ENCODE measurements at regions not wholly inside any gene's neighbourhood (a gene's known extent, or its start where the extent isn't known, plus 50 kb on each side); places are given as distances from the start of the nearest gene placed in this dataset.

DNA sequence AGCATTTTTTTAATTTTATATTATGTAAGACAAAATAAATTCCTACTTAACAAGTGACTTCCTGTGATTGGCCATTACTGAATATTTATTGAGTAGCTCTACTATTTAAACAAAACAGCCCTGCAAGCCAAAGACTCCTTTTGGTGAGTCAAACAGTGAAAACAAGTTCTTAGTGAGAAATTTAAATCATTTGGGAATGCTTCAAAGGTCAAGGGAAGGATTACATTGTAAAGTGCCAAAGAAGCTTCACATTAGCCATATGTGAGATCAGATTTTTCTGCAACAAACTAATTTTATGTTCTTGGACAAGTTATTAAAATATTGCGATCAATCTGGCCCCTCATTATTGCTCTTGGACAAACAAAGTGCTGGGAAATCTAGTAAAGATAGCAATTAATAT, 795.4 kb upstream of the MGAT4C start:
- Histone ChIP-seq H4K20me1 (ENCODE audit: control insufficient read depth, insufficient read depth, low read length, poor library complexity, severe bottlenecking) (no peaks in the 10 kb centered on the region), H3K4me3 (ENCODE audit: control extremely low read depth in 1 of 5, extremely low read depth in 1 of 5, insufficient read depth in 1 of 5, low read depth in 2 of 5, low read length in 4 of 5) (no peak overlapping the region), H3K27ac (ENCODE audit: low read length in 2 of 2) (no peak overlapping the region), H3K4me2 (replicated peaks; ENCODE audit: low read depth, low read length, poor library complexity, severe bottlenecking) (no peak overlapping the region), H2AFZ (ENCODE audit: insufficient read depth, low read depth, low read length, poor library complexity, severe bottlenecking) (no peak overlapping the region), H3K27me3 (replicated peaks in 1 of 4; ENCODE audit: control extremely low read depth in 1 of 4, control insufficient read depth in 3 of 4, insufficient read depth in 4 of 4, low read length in 3 of 4) (no peaks in the 10 kb centered on the region), H3K36me3 (replicated peaks in 1 of 2; ENCODE audit: control extremely low read depth in 1 of 2, control insufficient read depth in 1 of 2, extremely low read depth in 1 of 2, insufficient read depth in 2 of 2, low read length in 1 of 2) (no peaks in the 10 kb centered on the region), H3K9ac (ENCODE audit: low read length) (no peak overlapping the region), H3K4me1 (ENCODE audit: control insufficient read depth in 2 of 2, insufficient read depth in 2 of 2, low read length in 2 of 2) (no peaks in the 10 kb centered on the region), H3K79me2 (ENCODE audit: control insufficient read depth, insufficient read depth, low read length) (no peaks in the 10 kb centered on the region), H3K9me3 (ENCODE audit: control extremely low read depth in 1 of 3, control insufficient read depth in 2 of 3, insufficient read depth in 1 of 3, low read length in 2 of 3) (no peaks in the 10 kb centered on the region)
- CTCF ChIA-PET: no interaction called here
- Mint-ChIP-seq H3K4me1 (no peaks in the 10 kb centered on the region), H3K27me3 (no peaks in the 10 kb centered on the region), H3K9me3 (ENCODE audit: insufficient read depth) (no peaks in the 10 kb centered on the region), H3K4me3 (no peak overlapping the region), H3K27ac (no peak overlapping the region)
- POLR2A ChIA-PET: no interaction called here
- no peak for TF ChIP-seq EZH2 (IDR thresholded peaks at IDR 0.05; ENCODE audit: borderline replicate concordance, insufficient read depth, low read depth, low read length, poor library complexity, severe bottlenecking)
- TF ChIP-seq, protein P1, sequence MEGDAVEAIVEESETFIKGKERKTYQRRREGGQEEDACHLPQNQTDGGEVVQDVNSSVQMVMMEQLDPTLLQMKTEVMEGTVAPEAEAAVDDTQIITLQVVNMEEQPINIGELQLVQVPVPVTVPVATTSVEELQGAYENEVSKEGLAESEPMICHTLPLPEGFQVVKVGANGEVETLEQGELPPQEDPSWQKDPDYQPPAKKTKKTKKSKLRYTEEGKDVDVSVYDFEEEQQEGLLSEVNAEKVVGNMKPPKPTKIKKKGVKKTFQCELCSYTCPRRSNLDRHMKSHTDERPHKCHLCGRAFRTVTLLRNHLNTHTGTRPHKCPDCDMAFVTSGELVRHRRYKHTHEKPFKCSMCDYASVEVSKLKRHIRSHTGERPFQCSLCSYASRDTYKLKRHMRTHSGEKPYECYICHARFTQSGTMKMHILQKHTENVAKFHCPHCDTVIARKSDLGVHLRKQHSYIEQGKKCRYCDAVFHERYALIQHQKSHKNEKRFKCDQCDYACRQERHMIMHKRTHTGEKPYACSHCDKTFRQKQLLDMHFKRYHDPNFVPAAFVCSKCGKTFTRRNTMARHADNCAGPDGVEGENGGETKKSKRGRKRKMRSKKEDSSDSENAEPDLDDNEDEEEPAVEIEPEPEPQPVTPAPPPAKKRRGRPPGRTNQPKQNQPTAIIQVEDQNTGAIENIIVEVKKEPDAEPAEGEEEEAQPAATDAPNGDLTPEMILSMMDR (IDR thresholded peaks at IDR 0.05): no peak
- ATAC-seq (ENCODE audit: low read depth): no peak
- intact Hi-C loops (cut with micrococcal nuclease): no loop called here
- no CpG with 5 or more reads among the region's 1 CpG for WGBS (ENCODE audit: insufficient coverage)
- no peak for DNase-seq

DNA sequence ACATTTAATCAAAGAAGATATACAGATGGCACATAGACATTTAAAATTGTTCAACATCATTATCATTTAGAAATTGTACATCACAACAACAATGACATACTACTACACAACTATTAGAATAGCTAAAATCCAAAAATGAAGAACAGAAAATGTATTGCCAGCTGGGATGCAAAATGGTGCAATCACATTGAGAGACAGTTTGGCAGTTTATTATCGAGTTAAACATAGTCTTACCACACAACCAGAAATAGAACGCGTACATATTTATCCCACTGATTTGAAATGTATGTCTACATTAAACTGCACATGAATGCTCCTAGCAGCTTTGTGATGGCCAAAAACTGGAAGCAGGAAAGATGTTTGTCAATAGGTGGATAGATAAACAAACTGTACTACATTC, 791.5 kb upstream of the MGAT4C start:
- Histone ChIP-seq H3K27ac (ENCODE audit: low read length in 2 of 2) (no peak overlapping the region), H3K36me3 (replicated peaks in 1 of 2; ENCODE audit: control extremely low read depth in 1 of 2, control insufficient read depth in 1 of 2, extremely low read depth in 1 of 2, insufficient read depth in 2 of 2, low read length in 1 of 2) (no peaks in the 10 kb centered on the region), H3K4me1 (ENCODE audit: control insufficient read depth in 2 of 2, insufficient read depth in 2 of 2, low read length in 2 of 2) (no peaks in the 10 kb centered on the region), H2AFZ (ENCODE audit: insufficient read depth, low read depth, low read length, poor library complexity, severe bottlenecking) (no peak overlapping the region), H3K4me3 (ENCODE audit: control extremely low read depth in 1 of 5, extremely low read depth in 1 of 5, insufficient read depth in 1 of 5, low read depth in 2 of 5, low read length in 4 of 5) (no peak overlapping the region), H3K9me3 (ENCODE audit: control extremely low read depth in 1 of 3, control insufficient read depth in 2 of 3, insufficient read depth in 1 of 3, low read length in 2 of 3) (no peaks in the 10 kb centered on the region), H3K4me2 (replicated peaks; ENCODE audit: low read depth, low read length, poor library complexity, severe bottlenecking) (no peak overlapping the region), H3K79me2 (ENCODE audit: control insufficient read depth, insufficient read depth, low read length) (no peaks in the 10 kb centered on the region), H3K9ac (ENCODE audit: low read length) (no peak overlapping the region), H4K20me1 (ENCODE audit: control insufficient read depth, insufficient read depth, low read length, poor library complexity, severe bottlenecking) (no peaks in the 10 kb centered on the region), H3K27me3 (replicated peaks in 1 of 4; ENCODE audit: control extremely low read depth in 1 of 4, control insufficient read depth in 3 of 4, insufficient read depth in 4 of 4, low read length in 3 of 4) (no peaks in the 10 kb centered on the region)
- H3K4me3 Mint-ChIP-seq: no peak overlapping the region
- DNase-seq (no peak), ATAC-seq (ENCODE audit: low read depth) (no peak)
- ChIA-PET POLR2A (no interaction called here), CTCF (no interaction called here)
- no peaks in the 10 kb centered on the region for H3K4me1 Mint-ChIP-seq
- H3K9me3 Mint-ChIP-seq (ENCODE audit: insufficient read depth): no peaks in the 10 kb centered on the region
- intact Hi-C loops (cut with micrococcal nuclease): no loop called here
- no CpG with 5 or more reads among the region's 3 CpGs for WGBS (ENCODE audit: insufficient coverage)
- H3K27ac Mint-ChIP-seq: no peak overlapping the region
- H3K27me3 Mint-ChIP-seq: no peaks in the 10 kb centered on the region
- TF ChIP-seq, protein P1 (IDR thresholded peaks at IDR 0.05): no peak
- TF ChIP-seq EZH2 (IDR thresholded peaks at IDR 0.05; ENCODE audit: borderline replicate concordance, insufficient read depth, low read depth, low read length, poor library complexity, severe bottlenecking): no peak

Measured in B cell (primary cell).